Liver (tissue), 3 donors: ENCODE measurements at regions not wholly inside any gene's neighbourhood (a gene's known extent, or its start where the extent isn't known, plus 50 kb on each side); places are given as distances from the start of the nearest gene placed in this dataset.
A peak's percentile ranks its signal among the peaks of the same experiment; 100 is the strongest.

Experiments used
- EGR1 ChIP-seq, 2 donors: IDR thresholded peaks; 2 replicates each; pipeline ENCODE4 v1.6.1; 2016 to 2018; ENCODE audit warnings: antibody characterized with exemption in 2 of 2, low read depth in 2 of 2
- FOXA1 ChIP-seq: IDR thresholded peaks from 2 replicates; pipeline ENCODE4 v1.6.1; 2016; ENCODE audit warnings: antibody characterized with exemption
- GABPA ChIP-seq, 2 donors: IDR thresholded peaks in 1 of 2; conservative IDR thresholded peaks in 1 of 2; 2 replicates each; pipeline ENCODE4 v1.6.1; 2016; ENCODE audit warnings: antibody characterized with exemption in 2 of 2, mild to moderate bottlenecking in 1 of 2, moderate library complexity in 1 of 2
- HNF4A ChIP-seq, 2 donors: conservative IDR thresholded peaks; 2 replicates each; pipeline ENCODE4 v1.6.1; 2016; ENCODE audit warnings: antibody characterized with exemption in 2 of 2, mild to moderate bottlenecking in 2 of 2
- RAD21 ChIP-seq, 2 donors: IDR thresholded peaks; 2 replicates each; pipeline ENCODE4 v1.6.1; 2016; ENCODE audit warnings: antibody characterized with exemption in 2 of 2, mild to moderate bottlenecking in 2 of 2
- RXRA ChIP-seq, 2 donors: IDR thresholded peaks; 2 replicates each; pipeline ENCODE4 v1.6.1; 2017 to 2018; ENCODE audit warnings: antibody characterized with exemption in 2 of 2, mild to moderate bottlenecking in 1 of 2
- SP1 ChIP-seq: IDR thresholded peaks from 2 replicates; pipeline ENCODE4 v1.6.1; 2018; ENCODE audit warnings: antibody characterized with exemption, mild to moderate bottlenecking
- TAF1 ChIP-seq: conservative IDR thresholded peaks from 2 replicates; pipeline ENCODE4 v1.6.1; 2016; ENCODE audit warnings: antibody characterized with exemption, mild to moderate bottlenecking
- YY1 ChIP-seq: IDR thresholded peaks from 2 replicates; pipeline ENCODE4 v1.6.1; 2016; ENCODE audit warnings: antibody characterized with exemption, mild to moderate bottlenecking
- TF ChIP-seq, protein P1 (sequence below): fragments of 150-350 bp; IDR thresholded peaks from 2 replicates; pipeline ENCODE4 v1.5.1; 2017; ENCODE audit warnings: improper control_type of control experiment, low read depth, low read length; ENCODE audit not compliant: missing input control
- TF ChIP-seq, protein P2 (sequence below): IDR thresholded peaks from 2 replicates; pipeline ENCODE4 v1.6.1; 2016; ENCODE audit warnings: antibody characterized with exemption
- TF ChIP-seq, protein P3 (sequence below): IDR thresholded peaks from 2 replicates; pipeline ENCODE4 v1.6.1; 2016; ENCODE audit warnings: antibody characterized with exemption
- donor health status: healthy.
- donor health status: healthy.

DNA sequence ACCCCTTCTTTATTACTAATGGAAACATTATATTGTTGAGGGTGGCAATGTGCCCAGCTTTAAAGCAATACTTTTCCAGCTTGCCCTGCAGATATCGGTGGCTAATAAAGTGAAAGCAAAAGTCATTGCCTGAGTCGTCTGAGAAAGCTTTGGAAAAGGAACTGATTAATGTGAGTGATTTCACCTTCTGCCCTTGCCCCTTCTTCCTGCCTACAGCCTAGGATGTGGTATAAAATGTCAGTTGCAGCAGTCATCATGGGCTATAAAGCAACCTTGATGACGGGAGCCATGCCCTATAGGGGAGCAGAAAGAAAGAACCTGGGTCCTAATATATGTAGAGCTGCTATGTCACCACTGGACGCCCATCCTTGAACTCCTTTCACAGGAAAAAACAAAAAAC, 132.4 kb upstream of the USP9X start:
- TF ChIP-seq SP1 (no peak), GABPA (IDR thresholded peaks at IDR 0.05 in 1 of 2, conservative IDR thresholded peaks at IDR 0.05 in 1 of 2) (no peak), YY1 (no peak), EGR1 (IDR thresholded peaks at IDR 0.05; ENCODE audit: low read depth in 2 of 2) (no peak), RAD21 (IDR thresholded peaks at IDR 0.05) (peak in 1 of 2 donors; percentile 7), TAF1 (no peak), HNF4A (conservative IDR thresholded peaks at IDR 0.05) (no peak), RXRA (IDR thresholded peaks at IDR 0.05) (no peak), FOXA1 (no peak)
- TF ChIP-seq, protein P1, sequence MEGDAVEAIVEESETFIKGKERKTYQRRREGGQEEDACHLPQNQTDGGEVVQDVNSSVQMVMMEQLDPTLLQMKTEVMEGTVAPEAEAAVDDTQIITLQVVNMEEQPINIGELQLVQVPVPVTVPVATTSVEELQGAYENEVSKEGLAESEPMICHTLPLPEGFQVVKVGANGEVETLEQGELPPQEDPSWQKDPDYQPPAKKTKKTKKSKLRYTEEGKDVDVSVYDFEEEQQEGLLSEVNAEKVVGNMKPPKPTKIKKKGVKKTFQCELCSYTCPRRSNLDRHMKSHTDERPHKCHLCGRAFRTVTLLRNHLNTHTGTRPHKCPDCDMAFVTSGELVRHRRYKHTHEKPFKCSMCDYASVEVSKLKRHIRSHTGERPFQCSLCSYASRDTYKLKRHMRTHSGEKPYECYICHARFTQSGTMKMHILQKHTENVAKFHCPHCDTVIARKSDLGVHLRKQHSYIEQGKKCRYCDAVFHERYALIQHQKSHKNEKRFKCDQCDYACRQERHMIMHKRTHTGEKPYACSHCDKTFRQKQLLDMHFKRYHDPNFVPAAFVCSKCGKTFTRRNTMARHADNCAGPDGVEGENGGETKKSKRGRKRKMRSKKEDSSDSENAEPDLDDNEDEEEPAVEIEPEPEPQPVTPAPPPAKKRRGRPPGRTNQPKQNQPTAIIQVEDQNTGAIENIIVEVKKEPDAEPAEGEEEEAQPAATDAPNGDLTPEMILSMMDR: no peak
- TF ChIP-seq, protein P2, sequence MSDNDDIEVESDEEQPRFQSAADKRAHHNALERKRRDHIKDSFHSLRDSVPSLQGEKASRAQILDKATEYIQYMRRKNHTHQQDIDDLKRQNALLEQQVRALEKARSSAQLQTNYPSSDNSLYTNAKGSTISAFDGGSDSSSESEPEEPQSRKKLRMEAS: no peak
- TF ChIP-seq, protein P3, sequence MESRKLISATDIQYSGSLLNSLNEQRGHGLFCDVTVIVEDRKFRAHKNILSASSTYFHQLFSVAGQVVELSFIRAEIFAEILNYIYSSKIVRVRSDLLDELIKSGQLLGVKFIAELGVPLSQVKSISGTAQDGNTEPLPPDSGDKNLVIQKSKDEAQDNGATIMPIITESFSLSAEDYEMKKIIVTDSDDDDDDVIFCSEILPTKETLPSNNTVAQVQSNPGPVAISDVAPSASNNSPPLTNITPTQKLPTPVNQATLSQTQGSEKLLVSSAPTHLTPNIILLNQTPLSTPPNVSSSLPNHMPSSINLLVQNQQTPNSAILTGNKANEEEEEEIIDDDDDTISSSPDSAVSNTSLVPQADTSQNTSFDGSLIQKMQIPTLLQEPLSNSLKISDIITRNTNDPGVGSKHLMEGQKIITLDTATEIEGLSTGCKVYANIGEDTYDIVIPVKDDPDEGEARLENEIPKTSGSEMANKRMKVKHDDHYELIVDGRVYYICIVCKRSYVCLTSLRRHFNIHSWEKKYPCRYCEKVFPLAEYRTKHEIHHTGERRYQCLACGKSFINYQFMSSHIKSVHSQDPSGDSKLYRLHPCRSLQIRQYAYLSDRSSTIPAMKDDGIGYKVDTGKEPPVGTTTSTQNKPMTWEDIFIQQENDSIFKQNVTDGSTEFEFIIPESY: no peak
